Mesenteric fat pad (tissue), 1 donor: ENCODE measurements at regions not wholly inside any gene's neighbourhood (a gene's known extent, or its start where the extent isn't known, plus 50 kb on each side); places are given as distances from the start of the nearest gene placed in this dataset.
"Not testable (repeated sequence)": the region's sequence is repeated elsewhere in the genome, so short reads cannot be mapped to it uniquely, and the experiment has no call there.

Source experiments
- DNase-seq: peaks from one replicate; pipeline ENCODE4 v3.0.0-alpha.2; 2020; ENCODE audit warnings: low spot score
- donor health status: DM: yes; HTN: yes; CAD: no.

- DNase-seq = peak; percentile 65
These were observed 293.0 kb upstream of the ZNF337 start for GRCh38 chr20:25989686-25990085.

DNA sequence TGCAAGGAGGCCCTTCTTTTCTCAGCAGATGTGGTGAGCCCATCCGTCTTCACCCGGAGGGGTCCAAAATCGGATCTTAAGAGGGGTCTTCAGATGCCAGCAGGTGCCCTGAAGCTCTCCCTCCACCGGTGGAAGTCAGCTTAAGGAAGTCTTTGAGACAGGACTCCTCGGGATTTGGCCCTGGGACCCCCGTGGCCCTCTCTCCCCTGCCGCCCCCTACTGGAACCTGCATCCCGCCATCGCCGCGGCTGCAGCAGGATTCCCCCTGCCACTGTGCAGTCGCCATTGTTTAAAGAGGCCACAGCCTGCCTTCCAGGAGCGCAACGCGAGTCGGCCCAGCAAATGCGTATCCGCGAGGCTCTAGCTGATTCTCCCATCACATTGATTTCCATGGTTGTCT lies 292.5 kb upstream of the ZNF337 start:
- peak; percentile 60 for DNase-seq

DNA sequence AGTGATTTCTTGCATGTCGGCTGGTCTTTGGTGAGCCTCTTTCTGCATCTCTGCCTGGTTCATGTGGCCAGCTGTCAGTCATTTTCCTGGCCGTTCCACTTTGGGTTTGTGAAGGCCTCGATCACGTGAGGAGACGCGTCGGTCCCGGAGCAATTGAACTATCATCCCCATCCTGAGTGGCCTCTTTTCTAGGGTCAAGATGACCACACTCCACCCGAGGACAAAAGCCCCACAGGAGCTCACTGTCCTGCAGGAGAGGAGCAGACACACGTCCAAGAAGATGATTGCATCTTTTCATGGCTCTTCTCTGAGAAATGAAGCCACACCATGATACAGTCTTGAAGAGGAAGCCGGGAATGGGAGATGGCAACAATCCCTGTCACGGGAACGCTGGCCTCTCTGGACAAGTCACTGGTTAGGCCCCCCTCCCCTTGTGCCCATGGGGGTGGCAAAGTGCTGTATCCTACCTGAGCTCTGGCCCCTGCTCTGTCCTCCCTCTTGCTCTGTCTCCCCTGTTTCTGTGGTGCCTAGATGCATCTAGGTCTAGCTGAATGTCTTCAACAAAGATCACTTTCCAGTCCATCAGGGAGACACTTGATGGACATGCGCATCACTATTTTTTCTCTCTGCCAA lies 291.4 kb upstream of the ZNF337 start:
- peak; percentile 65 for DNase-seq

GRCh38 chr20:25987073-25987927 lies 290.6 kb upstream of the ZNF337 start:
- peak; percentile 87 for DNase-seq

- DNase-seq = peak; percentile 62
These were observed 288.9 kb upstream of the ZNF337 start for GRCh38 chr20:25985597-25985996.

DNA sequence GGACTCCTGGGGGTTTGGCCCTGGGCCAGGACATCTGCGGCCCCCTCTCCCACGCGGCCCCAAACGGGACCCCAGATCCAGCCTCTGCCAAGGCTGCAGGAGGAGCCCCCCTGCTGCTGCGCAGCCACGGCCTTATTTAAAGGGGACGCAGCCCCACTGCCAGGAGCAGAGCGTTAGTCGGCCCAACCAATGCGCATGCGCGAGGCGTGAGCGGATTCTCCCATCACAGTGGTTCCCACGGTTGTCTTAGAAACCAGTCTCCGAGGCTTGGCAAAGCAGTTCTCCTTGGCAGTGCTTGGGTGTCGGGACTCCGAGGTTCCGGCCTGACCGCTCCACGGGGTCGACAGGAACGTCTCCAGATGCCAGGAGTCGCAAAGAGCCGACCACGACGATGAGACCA lies 288.3 kb upstream of the ZNF337 start:
- DNase-seq = peak; percentile 88

- DNase-seq = not testable (repeated sequence)
These were observed 286.0 kb upstream of the ZNF337 start for GRCh38 chr20:25982701-25983100.

- peak; percentile 73 for DNase-seq
These were observed 282.0 kb upstream of the ZNF337 start for GRCh38 chr20:25978450-25979190.

GRCh38 chr20:25975816-25976215 lies 279.2 kb upstream of the ZNF337 start:
- DNase-seq = not testable (repeated sequence)

DNA sequence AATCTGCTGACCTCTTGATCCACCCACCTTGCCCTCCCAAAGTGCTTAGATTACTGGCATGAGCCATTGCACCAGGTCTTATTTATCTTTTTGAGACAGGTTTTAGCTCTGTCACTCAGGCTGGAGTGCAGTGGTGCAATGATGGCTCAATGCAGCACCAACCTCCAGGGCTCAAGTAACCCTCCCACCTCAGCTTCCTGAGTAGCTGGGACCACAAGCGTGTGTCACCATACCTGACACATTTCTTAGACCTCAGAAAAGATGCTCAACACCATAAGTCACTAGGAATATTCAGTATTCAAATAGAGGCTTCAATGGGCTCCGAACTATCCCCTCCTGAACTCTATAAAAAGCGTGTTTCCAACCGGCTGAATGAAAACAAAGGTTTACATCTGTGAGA lies 268.6 kb upstream of the ZNF337 start:
- not testable (repeated sequence) for DNase-seq

DNA sequence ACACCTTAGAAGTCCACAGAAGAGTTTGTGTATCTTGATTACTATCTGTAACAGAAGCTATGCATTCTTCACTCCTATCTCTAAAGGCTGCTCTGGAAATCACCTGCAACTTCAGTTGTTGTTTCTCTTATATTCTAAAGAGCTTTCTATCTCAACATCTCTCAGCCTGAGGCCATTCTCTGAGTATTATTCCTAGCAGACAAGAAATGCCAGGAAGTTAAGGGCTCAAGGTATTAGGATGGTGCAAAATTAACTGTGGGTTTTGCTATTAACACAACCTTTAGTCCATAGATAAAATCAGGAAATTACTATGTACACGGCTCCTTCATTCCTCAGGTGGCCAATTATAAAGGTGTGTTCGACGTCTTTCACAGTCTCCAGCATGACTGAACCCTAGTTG lies 257.2 kb upstream of the ZNF337 start:
- DNase-seq = not testable (repeated sequence)

- not testable (repeated sequence) for DNase-seq
These were observed 238.6 kb upstream of the ZNF337 start for GRCh38 chr20:25935230-25935629.

DNA sequence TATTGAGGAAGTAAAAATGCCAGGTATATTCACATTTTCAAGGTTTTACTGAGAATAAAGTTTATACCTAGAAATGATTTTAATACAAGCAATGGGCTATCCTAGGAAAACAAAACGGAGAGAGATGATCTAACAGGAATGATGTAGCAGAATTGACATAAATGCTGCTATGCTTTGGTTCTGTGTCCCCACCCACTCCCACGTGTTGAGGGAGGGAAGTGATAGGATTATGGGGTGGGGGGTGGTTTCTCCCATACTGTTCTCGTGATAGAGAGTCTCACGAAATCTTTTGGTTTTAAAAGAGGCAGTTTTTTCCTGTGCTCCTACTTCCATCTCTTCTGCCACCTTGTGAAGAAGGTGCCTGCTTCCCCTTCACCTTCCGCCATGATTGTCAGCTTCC lies 236.2 kb upstream of the ZNF337 start:
- not testable (repeated sequence) for DNase-seq

GRCh38 chr20:25932170-25932569 lies 235.5 kb upstream of the ZNF337 start:
- not testable (repeated sequence) for DNase-seq

DNA sequence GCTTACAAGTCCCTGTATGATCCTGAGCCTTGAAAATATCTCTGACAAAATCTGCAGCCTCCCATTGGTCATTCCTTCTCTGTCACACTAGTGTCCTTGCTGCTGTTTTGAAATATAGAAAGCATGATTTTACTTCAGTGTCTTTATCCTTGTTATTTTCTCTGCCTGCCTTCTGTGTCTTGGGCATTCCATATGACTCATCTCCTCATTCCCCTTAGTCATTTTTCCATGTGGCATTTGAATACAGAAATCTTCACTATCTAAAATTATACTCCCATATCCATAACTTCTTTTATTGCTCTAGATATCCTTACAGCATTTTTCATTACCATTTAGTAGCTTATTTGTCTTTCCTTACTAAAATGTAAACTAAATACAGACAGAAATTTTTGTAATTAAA lies 205.7 kb upstream of the ZNF337 start:
- DNase-seq = not testable (repeated sequence)

GRCh38 chr20:25898663-25899062 lies 202.0 kb upstream of the ZNF337 start:
- not testable (repeated sequence) for DNase-seq

- DNase-seq = not testable (repeated sequence)
These were observed 182.4 kb upstream of the ZNF337 start for GRCh38 chr20:25879096-25879495.

DNA sequence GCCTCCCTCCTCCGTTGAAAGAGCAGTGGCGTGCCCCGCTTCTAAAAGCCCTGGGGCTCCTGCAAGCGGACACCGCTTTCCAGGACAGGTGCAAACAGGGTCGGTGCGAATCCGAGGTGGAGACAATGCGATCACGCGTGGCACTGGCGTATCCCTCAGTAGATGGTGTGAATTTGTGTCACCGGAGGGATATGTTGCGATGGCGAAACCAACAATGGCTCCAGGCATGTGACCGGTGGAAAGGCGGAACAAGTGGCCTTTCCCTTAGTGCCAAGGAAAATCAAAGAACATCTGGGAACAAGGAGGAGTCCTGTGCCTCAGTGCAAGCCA lies 172.0 kb upstream of the ZNF337 start:
- not testable (repeated sequence) for DNase-seq

DNA sequence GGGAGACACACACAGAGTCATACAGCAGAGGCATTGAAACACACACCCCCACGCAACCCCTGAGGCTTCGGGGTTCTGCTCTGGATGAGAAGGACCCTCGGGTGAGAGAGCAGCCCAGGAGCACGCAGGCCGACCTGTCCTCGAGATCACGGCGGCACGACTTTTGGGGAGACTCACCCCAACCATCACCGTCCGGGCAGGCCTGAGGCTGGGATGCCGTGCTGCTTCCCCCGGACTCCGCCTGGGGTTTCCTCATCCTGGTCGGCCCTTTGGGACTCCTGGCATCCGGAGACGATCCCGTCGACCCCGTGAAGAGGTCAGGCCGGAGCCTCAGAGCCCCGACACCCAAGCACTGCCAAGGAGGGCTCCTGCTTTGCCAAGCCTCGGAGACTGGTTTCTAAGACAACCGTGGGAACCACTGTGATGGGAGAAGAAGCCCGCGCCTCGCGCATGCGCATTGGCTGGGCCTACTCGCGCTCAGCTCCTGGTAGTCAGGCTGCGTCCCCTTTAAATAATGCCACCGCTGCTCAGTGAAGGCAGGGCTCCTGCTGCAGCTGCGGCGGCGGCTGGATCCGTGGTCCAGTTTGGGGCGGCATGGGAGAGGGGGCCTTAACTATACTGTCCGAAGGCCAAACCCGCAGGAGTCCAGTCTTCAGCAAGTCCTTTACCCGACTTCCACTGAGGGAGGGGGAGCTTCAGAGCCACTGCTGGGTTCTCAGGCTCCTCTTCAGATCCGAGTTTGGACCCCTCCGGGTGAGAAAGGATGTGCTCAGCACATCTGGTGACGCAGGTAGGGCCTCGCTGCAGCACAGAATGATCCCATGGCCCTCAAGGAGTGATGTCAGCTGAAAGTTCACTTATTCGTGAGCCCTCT lies 171.4 kb upstream of the ZNF337 start:
- no peak for DNase-seq

GRCh38 chr20:25867015-25867775 lies 170.5 kb upstream of the ZNF337 start:
- not testable (repeated sequence) for DNase-seq
